KBM-7 (cell line): ENCODE measurements at regions not wholly inside any gene's neighbourhood (a gene's known extent, or its start where the extent isn't known, plus 50 kb on each side); places are given as distances from the start of the nearest gene placed in this dataset.
"Not testable (repeated sequence)": the region's sequence is repeated elsewhere in the genome, so short reads cannot be mapped to it uniquely, and the experiment has no call there.

ENCODE experiments used
- DNase-seq: peaks from one replicate; pipeline ENCODE4 v3.0.0-alpha.2; 2015
- in situ Hi-C: fragments of 300-500 bp; cut with MboI; formaldehyde crosslinking; loops from 2 replicates; pipeline ENCODE4 v1.14.3; 2020; ENCODE audit warnings: low sequenced_read_pairs, low pct_unique_long_range_greater_than_20kb, mixed read lengths

DNA sequence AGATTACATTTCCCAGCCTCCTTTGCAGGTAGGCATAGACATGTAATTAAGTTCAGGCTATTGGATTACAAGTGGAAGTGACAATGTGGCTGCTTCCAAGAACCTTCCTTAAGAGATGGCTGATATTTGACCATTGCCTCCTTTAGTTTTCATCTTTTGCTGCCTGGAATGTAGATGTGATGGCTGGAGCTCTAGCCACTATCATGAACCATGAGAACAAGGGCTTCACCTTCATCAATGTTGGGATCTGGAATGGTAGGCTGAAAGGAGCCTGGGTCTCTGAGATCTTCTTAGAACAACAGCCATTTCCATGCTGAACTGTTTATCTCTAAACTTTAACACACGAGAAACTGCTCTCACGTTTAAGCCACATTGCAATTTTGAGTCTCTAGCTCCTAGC, 158.7 kb upstream of the ATP6AP2 start:
- no peak for DNase-seq
- in situ Hi-C loops: no loop called here

DNA sequence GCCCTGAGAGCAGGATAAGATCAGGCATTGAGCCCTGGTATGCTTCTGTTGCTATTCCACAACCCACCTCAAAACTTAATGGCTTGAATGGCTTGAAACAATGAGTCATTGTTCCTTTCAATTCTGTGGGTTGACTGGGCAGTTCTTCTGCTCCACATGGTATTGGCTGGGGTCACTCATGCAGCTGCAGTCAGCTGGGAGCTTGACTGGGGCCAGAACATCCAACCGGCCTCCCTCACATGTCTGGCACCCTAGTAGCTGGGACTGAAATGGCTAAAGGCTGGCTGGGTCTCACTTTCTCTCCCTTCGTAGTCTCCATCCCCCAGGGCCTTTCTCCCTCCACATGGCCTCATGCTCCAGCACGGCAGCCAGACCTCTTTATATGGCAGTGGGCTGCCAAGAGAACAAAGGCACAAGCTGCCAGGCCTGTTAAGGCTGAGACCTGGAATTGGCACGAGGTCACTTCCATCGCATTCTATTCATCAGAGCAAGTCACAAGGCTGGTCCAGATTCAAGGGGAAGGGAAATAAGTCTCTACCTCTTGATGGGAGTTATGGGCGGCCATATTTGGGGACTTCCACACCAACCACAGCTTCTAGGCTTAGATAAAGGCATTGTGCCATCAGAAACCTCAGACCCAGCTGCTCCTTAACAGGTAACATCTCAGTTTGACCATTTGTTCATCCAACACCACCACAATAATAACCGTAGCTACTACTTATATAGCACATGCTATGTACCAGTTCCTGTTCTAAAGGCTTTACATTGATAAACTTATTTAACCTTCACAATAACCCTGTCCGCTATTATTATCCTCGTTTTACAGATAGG, 159.7 kb upstream of the ATP6AP2 start:
- DNase-seq: no peak
- in situ Hi-C loops: no loop called here

GRCh38 chrX:40418813-40419195, 162.0 kb upstream of the ATP6AP2 start:
- no peak for DNase-seq
- in situ Hi-C loops: no loop called here

DNA sequence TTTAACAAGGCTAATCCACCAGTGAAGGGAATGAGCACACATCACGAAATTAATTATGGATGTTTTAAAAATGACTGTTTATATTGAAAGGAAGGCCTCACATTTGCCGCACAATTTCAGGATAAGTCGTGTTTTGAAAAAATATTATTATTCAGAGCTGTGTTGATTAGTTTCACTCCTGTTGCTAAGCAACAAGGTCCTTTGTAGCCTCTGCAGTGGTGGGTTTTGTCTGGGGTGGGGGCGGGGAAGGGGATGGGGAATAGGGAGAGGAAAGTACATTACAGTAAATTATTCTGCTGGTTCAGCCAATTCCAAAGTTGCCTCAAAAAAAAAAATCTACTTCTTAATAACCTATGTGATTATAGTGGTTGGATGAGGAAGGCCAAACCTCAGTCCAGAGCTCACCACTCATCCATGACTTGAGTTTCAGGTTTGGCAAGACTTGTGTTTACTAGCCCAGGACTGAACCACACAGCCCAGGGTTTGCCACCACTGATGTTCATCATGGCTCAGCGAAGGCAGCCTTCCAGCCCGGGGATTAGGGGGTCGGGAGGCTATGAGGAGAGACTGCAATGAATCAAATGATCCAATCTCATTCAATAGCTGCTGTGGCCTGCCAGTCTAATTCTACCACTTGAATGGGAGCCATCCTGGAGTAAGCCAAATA, 162.5 kb upstream of the ATP6AP2 start:
- in situ Hi-C loops: no loop called here
- DNase-seq: no peak

GRCh38 chrX:40415675-40416074, 165.1 kb upstream of the ATP6AP2 start:
- no peak for DNase-seq
- in situ Hi-C loops: no loop called here

DNA sequence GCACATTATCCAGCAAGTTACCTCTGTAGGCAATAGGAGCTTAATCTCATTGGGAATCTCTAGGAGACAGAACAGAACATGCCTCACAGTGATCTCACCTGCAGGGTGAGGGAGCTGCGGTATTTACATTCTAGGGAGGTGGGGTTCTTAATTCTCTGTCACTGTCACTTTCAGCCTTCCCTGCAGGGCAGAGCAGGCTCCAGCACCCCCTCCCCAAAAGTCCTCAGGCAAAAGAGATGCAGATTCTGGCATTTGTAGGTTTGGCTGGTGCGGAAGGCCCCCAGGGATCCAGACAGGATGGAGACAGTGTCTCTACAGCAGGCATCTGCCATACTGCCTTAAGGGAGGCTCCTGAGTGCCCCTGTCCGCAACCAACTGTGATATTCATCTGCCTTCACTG, 166.4 kb upstream of the ATP6AP2 start:
- in situ Hi-C loops: no loop called here
- no peak for DNase-seq

- DNase-seq: peak; percentile 23
- in situ Hi-C loops: no loop called here
Observed at GRCh38 chrX:40411340-40412111, 169.2 kb upstream of the ATP6AP2 start.

GRCh38 chrX:40410859-40411258, 169.9 kb upstream of the ATP6AP2 start:
- in situ Hi-C loops: no loop called here
- no peak for DNase-seq

- in situ Hi-C loops: no loop called here
- DNase-seq: peak; percentile 37
Observed at GRCh38 chrX:40406330-40406859, 174.4 kb upstream of the ATP6AP2 start.

DNA sequence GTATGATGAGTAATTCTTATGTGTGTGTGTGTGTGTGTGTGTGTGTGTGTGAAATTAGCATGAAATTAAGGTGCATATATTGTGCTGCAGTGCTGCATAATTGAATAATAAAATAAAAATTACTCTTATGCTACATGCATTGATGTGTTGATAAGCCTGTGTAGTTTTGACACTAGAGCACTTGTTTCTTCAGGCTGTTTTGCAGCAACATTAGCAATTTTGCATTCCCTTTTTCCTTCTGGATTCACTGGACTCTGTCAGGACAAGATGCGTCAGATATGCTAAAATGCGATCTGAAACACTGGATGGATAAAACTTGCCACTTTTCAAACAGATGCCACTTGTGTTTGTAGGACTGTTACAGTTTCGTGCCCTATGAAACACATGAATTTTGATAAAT, 175.4 kb upstream of the ATP6AP2 start:
- in situ Hi-C loops: no loop called here
- no peak for DNase-seq

DNA sequence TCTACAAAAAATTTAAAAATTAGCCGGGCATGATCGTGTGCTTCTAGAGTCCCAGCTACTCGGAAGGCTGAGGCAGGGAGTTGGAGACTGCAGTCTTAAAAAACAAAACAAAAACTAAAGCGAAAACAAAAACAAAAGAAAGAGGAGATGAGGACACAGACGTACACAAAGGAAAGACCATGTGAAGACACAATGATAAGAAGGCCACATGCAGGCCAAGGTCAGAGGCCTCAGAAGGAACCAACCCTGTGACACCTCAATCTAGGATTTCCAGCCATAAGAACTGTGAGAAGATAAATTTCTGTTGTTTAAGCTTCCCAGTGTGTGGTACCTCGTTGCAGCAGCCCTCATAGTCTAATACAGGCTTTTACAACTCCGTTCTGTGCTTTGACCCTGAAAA, 177.0 kb upstream of the ATP6AP2 start:
- in situ Hi-C loops: no loop called here
- no peak for DNase-seq

- DNase-seq: no peak
- in situ Hi-C loops: no loop called here
Observed at GRCh38 chrX:40402831-40403533, 177.8 kb upstream of the ATP6AP2 start.

DNA sequence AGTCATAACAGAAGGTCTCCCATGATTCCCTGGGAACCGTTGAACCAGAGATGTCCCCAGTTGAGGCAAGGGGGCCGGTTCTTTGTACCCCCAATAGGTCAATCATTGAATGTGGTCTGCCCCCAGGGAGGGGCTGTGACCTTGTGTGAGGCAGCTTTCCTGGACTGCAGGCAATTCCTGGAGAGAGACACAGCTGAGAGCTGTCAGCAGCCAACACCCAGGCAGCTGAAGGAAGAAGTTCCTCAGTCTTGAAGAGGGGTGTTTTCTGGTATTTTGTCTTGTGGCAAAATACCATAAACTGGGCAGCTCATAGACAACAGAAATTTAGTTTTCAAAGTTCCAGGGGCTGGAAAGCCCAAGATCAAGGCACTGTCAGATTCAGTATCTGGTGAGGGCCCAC, 185.7 kb upstream of the ATP6AP2 start:
- DNase-seq: no peak
- in situ Hi-C loops: no loop called here

GRCh38 chrX:40394302-40394701, 186.5 kb upstream of the ATP6AP2 start:
- no peak for DNase-seq
- in situ Hi-C loops: no loop called here

DNA sequence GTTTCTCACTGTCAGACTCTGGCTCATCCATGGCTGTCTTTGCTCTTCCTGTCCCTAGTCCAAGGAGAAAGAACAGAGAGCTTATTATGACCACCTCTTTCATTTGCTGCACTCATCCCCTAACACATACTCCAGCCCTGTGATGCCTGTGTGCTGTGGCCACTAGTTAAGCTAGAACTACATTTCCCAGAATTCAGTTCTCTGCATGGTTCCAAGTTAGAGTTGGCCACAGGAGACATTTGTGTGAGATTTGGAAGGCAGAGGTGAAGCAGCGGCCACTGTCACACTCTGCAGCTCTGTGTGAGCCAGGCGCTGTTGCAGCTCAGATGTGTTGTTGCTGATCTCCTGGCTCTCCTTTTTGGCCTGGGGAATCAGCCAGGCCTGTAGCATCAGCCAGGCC, 188.2 kb upstream of the ATP6AP2 start:
- in situ Hi-C loops: no loop called here
- no peak for DNase-seq

DNA sequence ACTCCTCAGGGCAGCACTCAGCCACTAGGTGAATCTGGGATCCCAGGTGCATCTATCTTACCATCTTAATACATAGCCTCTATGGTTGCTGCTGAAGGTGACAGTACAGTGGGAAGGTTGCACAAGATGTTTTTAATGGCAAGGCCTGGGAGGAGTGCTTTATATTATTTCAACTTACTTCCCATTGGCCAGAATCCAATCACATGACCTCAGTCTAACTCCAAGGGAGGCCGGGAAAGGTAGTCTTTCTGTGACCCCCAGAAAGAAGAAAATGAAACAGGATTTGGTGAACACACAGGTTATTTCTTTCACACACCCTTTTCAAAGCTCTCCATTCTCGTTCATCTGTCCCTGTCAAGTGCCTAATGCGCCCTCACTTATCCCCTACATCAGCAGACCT, 189.1 kb upstream of the ATP6AP2 start:
- DNase-seq: no peak
- in situ Hi-C loops: no loop called here

DNA sequence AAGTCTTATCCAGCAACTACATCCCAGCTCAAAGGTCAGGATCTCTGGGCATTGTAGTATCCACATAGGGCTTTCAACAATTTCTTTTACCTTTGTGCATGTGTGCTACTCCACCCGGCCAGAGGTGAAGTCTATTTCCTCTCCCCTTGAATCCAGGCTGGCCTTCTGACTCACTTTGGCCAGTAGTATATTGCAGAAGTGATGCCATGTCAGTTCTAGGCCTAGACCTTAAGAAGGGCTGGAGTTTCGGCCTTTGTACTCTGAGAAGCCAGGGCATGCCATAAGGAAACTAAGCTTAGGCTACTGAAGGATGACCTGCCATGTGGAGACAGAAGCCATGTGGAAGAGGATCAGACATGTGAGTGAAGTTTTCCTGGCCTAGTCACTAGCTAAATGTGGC, 191.2 kb upstream of the ATP6AP2 start:
- in situ Hi-C loops: no loop called here
- no peak for DNase-seq

GRCh38 chrX:40388441-40388840, 192.3 kb upstream of the ATP6AP2 start:
- DNase-seq: no peak
- in situ Hi-C loops: no loop called here

DNA sequence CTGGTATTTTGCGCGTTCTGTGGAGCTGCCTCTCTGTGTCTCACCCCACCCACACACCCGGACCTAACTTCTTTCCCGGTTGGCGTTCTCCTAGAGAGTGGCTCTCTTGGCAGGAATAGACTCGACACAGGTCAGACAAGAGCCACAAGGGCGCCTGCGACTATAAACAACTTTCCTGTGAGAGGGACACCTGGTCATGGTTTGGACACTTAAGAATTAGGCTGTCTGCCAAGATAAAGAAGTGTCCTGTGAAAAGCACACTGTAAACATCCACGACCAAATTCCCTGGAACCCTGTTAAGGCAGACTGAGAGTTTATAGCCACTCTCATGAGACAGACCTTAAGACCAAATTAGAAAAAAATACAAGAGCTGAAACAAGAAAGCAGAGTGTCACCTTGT, 192.9 kb upstream of the ATP6AP2 start:
- in situ Hi-C loops, DNase-seq: not testable (repeated sequence)
